Right atrium auricular region (tissue), 2 donors: ENCODE measurements at regions not wholly inside any gene's neighbourhood (a gene's known extent, or its start where the extent isn't known, plus 50 kb on each side); places are given as distances from the start of the nearest gene placed in this dataset.
"Not testable (repeated sequence)": the region's sequence is repeated elsewhere in the genome, so short reads cannot be mapped to it uniquely, and the experiment has no call there.

Experiments
- DNase-seq: peaks from one replicate; pipeline ENCODE4 v3.0.0-alpha.2; 2019; ENCODE audit warnings: low spot score
- H3K27ac ChIP-seq, 2 donors: fragments of 200-600 bp; sonication (generic); 1 replicate in 1 of 2; 2 replicates in 1 of 2; pipeline ENCODE4 v1.5.1; 2016 to 2019
- H3K27me3 ChIP-seq, 2 donors: fragments of 200-600 bp; sonication (generic); one replicate each; pipeline versions ENCODE4 v1.5.1 to v1.6.0; 2017 to 2019
- H3K36me3 ChIP-seq: fragments of 200-600 bp; sonication (generic); one replicate; pipeline ENCODE4 v1.5.1; 2016
- H3K4me1 ChIP-seq, 2 donors: fragments of 200-600 bp; sonication (generic); one replicate each; pipeline versions ENCODE4 v1.5.1 to v1.6.0; 2017 to 2019
- H3K4me3 ChIP-seq, 2 donors: fragments of 200-600 bp; sonication (generic); 1 replicate in 1 of 2; 2 replicates in 1 of 2; pipeline ENCODE4 v1.5.1; 2017 to 2019; ENCODE audit warnings: mild to moderate bottlenecking in 1 of 2, moderate library complexity in 1 of 2
- H3K9me3 ChIP-seq, 2 donors: fragments of 200-600 bp; sonication (generic); one replicate each; pipeline ENCODE4 v1.5.1; 2019
- TF ChIP-seq, protein P1 (sequence below), 2 donors: fragments of 200-600 bp; sonication (generic); IDR thresholded peaks; one replicate each; pipeline ENCODE4 v1.5.1; 2019; ENCODE audit warnings: antibody characterized with exemption in 2 of 2

DNA sequence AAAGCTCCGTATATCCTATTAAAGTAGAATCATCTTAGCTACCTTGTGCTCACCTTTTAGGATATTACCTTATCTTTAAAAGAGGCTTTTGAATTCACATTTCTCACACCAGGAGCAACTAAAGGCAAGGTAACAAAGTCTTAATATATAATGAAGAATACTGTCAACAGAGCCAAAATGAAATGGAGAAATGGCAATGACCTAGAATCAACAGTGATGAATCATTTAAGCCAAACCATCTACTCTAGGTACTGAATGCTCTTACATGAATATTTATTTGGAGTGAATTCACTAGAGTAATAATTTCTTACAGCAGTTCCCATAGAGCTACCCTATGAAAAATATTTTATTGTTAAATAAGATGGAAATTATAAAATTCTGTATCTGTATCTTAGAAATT is 421.0 kb downstream of the RND3 start:
- H3K36me3 ChIP-seq: no peaks in the 10 kb centered on the region
- H3K27ac ChIP-seq: no peak overlapping the region
- no peak overlapping the region for H3K4me3 ChIP-seq
- no peaks in the 10 kb centered on the region for H3K27me3 ChIP-seq
- DNase-seq: no peak
- H3K9me3 ChIP-seq: peaks cover 0 to 11% of the 10 kb centered on the region in 2 donors
- TF ChIP-seq, protein P1, sequence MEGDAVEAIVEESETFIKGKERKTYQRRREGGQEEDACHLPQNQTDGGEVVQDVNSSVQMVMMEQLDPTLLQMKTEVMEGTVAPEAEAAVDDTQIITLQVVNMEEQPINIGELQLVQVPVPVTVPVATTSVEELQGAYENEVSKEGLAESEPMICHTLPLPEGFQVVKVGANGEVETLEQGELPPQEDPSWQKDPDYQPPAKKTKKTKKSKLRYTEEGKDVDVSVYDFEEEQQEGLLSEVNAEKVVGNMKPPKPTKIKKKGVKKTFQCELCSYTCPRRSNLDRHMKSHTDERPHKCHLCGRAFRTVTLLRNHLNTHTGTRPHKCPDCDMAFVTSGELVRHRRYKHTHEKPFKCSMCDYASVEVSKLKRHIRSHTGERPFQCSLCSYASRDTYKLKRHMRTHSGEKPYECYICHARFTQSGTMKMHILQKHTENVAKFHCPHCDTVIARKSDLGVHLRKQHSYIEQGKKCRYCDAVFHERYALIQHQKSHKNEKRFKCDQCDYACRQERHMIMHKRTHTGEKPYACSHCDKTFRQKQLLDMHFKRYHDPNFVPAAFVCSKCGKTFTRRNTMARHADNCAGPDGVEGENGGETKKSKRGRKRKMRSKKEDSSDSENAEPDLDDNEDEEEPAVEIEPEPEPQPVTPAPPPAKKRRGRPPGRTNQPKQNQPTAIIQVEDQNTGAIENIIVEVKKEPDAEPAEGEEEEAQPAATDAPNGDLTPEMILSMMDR (IDR thresholded peaks at IDR 0.05): no peak
- no peaks in the 10 kb centered on the region for H3K4me1 ChIP-seq

GRCh38 chr2:150063931-150064548 is 423.4 kb downstream of the RND3 start:
- Histone ChIP-seq H3K4me1 (no peaks in the 10 kb centered on the region), H3K36me3 (no peaks in the 10 kb centered on the region), H3K9me3 (no peaks in the 10 kb centered on the region), H3K27ac (no peak overlapping the region), H3K4me3 (no peak overlapping the region), H3K27me3 (no peaks in the 10 kb centered on the region)
- TF ChIP-seq, protein P1 (IDR thresholded peaks at IDR 0.05): no peak
- no peak for DNase-seq

DNA sequence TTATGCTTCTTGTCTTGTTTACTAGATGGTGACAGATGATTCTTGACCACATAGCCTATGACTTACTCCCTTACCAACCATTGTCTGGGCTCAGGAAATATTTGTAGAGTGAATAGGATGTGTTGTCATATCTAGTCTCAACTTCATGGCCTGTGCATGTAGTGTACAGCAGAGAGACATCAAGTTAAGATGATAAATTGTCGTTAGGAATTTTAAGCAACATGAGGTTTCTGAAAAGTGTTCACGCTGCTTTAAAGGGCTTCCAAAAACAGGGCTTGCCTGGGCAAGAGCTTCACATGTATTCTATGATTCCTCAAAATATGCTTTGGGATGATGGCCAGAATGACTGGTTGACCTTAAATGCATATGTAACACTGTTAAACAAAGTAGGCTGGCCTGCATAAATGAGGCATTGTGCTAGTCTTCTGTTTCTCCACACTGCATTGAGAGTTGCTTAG is 424.0 kb downstream of the RND3 start:
- no peaks in the 10 kb centered on the region for H3K9me3 ChIP-seq
- no peak for DNase-seq
- no peaks in the 10 kb centered on the region for H3K27me3 ChIP-seq

GRCh38 chr2:150062416-150062815 is 425.1 kb downstream of the RND3 start:
- no peak for DNase-seq
- H3K4me3 ChIP-seq: no peak overlapping the region
- H3K9me3 ChIP-seq: no peaks in the 10 kb centered on the region
- no peaks in the 10 kb centered on the region for H3K4me1 ChIP-seq
- H3K27me3 ChIP-seq: no peaks in the 10 kb centered on the region
- TF ChIP-seq, protein P1 (IDR thresholded peaks at IDR 0.05): no peak
- H3K36me3 ChIP-seq: no peaks in the 10 kb centered on the region
- H3K27ac ChIP-seq: no peak overlapping the region

More for the DNA sequence above, 424.0 kb downstream of the RND3 start:
- Histone ChIP-seq H3K4me1 (no peaks in the 10 kb centered on the region), H3K27ac (no peak overlapping the region), H3K36me3 (no peaks in the 10 kb centered on the region), H3K4me3 (no peak overlapping the region)
- TF ChIP-seq, protein P1 (IDR thresholded peaks at IDR 0.05): no peak

GRCh38 chr2:150060341-150060740 is 427.1 kb downstream of the RND3 start:
- Histone ChIP-seq H3K27me3 (no peaks in the 10 kb centered on the region), H3K4me1 (no peaks in the 10 kb centered on the region), H3K27ac (no peak overlapping the region), H3K9me3 (no peaks in the 10 kb centered on the region), H3K4me3 (no peak overlapping the region), H3K36me3 (no peaks in the 10 kb centered on the region)
- TF ChIP-seq, protein P1 (IDR thresholded peaks at IDR 0.05): no peak
- no peak for DNase-seq

DNA sequence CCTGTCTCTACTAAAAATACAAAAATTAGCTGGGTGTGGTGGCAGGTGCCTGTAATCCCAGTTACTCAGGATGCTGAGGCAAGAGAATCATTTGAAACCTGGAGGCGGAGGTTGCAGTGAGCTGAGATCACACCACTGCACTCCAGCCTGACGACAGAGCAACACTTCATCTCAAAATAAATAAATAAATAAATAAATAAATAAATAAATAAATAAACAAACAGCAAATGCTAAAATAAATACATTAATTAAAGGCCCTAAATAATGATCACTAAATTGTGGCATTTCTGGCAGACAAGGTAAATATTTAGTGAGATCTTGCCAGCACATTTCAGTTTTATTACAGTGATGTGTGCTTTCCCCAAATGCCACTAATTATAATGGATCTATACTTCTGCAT is 427.8 kb downstream of the RND3 start:
- H3K27ac ChIP-seq, H3K4me1 ChIP-seq, H3K27me3 ChIP-seq, H3K4me3 ChIP-seq, DNase-seq, H3K9me3 ChIP-seq, H3K36me3 ChIP-seq: not testable (repeated sequence)
